ENCODE measurements at regions not wholly inside any gene's neighbourhood (a gene's known extent, or its start where the extent isn't known, plus 50 kb on each side); places are given as distances from the start of the nearest gene placed in this dataset.

- H3K27ac ChIP-seq, result no peak overlapping the region
- CTCF ChIA-PET, result interaction anchor here (0.5 kb wide), 1 partner anchor 1913 kb away, joined by 3 read pairs; no protein-coding TSS in a partner anchor
- DNase-seq (ENCODE audit: low spot score), result no peak
- no peak for TF ChIP-seq CTCF (conservative IDR thresholded peaks at IDR 0.05; ENCODE audit: low read depth)
- POLR2A ChIA-PET (ENCODE audit: low non-redundant PET), result no interaction called here
Measured at GRCh38 chr18:2412996-2413751, 158.1 kb downstream of the METTL4 start.

- no peak for DNase-seq (ENCODE audit: low spot score)
- TF ChIP-seq CTCF (conservative IDR thresholded peaks at IDR 0.05; ENCODE audit: low read depth), result no peak
- CTCF ChIA-PET, result interaction anchor here (0.5 kb wide), 1 partner anchor 371 kb away, joined by 3 read pairs; no protein-coding TSS in a partner anchor
- no peak overlapping the region for H3K27ac ChIP-seq
- POLR2A ChIA-PET (ENCODE audit: low non-redundant PET), result no interaction called here
Measured at GRCh38 chr18:2414235-2414634, 157.1 kb downstream of the METTL4 start.

- ChIA-PET POLR2A (ENCODE audit: low non-redundant PET) (no interaction called here), CTCF (no interaction called here)
- no peak for TF ChIP-seq CTCF (conservative IDR thresholded peaks at IDR 0.05; ENCODE audit: low read depth)
- no peak for DNase-seq (ENCODE audit: low spot score)
- H3K27ac ChIP-seq, result no peak overlapping the region
Measured at GRCh38 chr18:2415656-2416055, 155.6 kb downstream of the METTL4 start.

GRCh38 chr18:2417861-2418610 is 153.3 kb downstream of the METTL4 start:
- POLR2A ChIA-PET (ENCODE audit: low non-redundant PET), result no interaction called here
- DNase-seq (ENCODE audit: low spot score), result peak; percentile 29
- CTCF ChIA-PET, result no interaction called here
- H3K27ac ChIP-seq, result no peak overlapping the region
- TF ChIP-seq CTCF (conservative IDR thresholded peaks at IDR 0.05; ENCODE audit: low read depth), result no peak

GRCh38 chr18:2420367-2420766 is 150.9 kb downstream of the METTL4 start:
- CTCF ChIA-PET, result no interaction called here
- no peak for TF ChIP-seq CTCF (conservative IDR thresholded peaks at IDR 0.05; ENCODE audit: low read depth)
- no peak overlapping the region for H3K27ac ChIP-seq
- POLR2A ChIA-PET (ENCODE audit: low non-redundant PET), result no interaction called here
- DNase-seq (ENCODE audit: low spot score), result no peak

GRCh38 chr18:2423761-2424160 is 147.5 kb downstream of the METTL4 start:
- no peak for TF ChIP-seq CTCF (conservative IDR thresholded peaks at IDR 0.05; ENCODE audit: low read depth)
- DNase-seq (ENCODE audit: low spot score), result no peak
- no peak overlapping the region for H3K27ac ChIP-seq
- POLR2A ChIA-PET (ENCODE audit: low non-redundant PET), result no interaction called here
- CTCF ChIA-PET, result interaction anchor here (0.6 to 0.7 kb wide), 2 partner anchors 427 to 1651 kb away, joined by 3 read pairs; no protein-coding TSS in a partner anchor
